Progenitor cell of endocrine pancreas (in vitro differentiated cells): ENCODE measurements at regions not wholly inside any gene's neighbourhood (a gene's known extent, or its start where the extent isn't known, plus 50 kb on each side); places are given as distances from the start of the nearest gene placed in this dataset.

Experiments used
- DNase-seq: peaks from one replicate; pipeline ENCODE4 v3.0.0; 2021; ENCODE audit warnings: low spot score; ENCODE audit not compliant: unreplicated experiment
- H3K27ac Mint-ChIP-seq: 2 replicates; pipeline ENCODE4 v1.8.0; 2021; ENCODE audit warnings: mild to moderate bottlenecking, moderate library complexity, mixed read lengths
- H3K27me3 Mint-ChIP-seq: 2 replicates; pipeline ENCODE4 v1.8.0; 2021; ENCODE audit warnings: mixed read lengths
- H3K36me3 Mint-ChIP-seq: 2 replicates; pipeline ENCODE4 v1.8.0; 2022; ENCODE audit warnings: mixed read lengths; ENCODE audit not compliant: insufficient read depth
- H3K4me1 Mint-ChIP-seq: 2 replicates; pipeline ENCODE4 v1.8.0; 2021; ENCODE audit warnings: low read depth, mixed read lengths
- H3K4me3 Mint-ChIP-seq: 2 replicates; pipeline ENCODE4 v1.8.0; 2021; ENCODE audit warnings: low read depth, mild to moderate bottlenecking, moderate library complexity, mixed read lengths
- H3K9me3 Mint-ChIP-seq: 2 replicates; pipeline ENCODE4 v1.8.0; 2021; ENCODE audit warnings: low read depth, mixed read lengths
- CTCF ChIP-seq: fragments of 200-600 bp; sonication (generic); IDR thresholded peaks from one replicate; pipeline ENCODE4 v1.5.0; 2021; ENCODE audit warnings: antibody characterized with exemption, mild to moderate bottlenecking; ENCODE audit not compliant: unreplicated experiment

- no peak for DNase-seq
- H3K4me1 Mint-ChIP-seq = no peaks in the 10 kb centered on the region
- no peak overlapping the region for H3K27ac Mint-ChIP-seq
- no peaks in the 10 kb centered on the region for H3K9me3 Mint-ChIP-seq
- TF ChIP-seq CTCF = no peak
- H3K36me3 Mint-ChIP-seq = no peaks in the 10 kb centered on the region
- H3K27me3 Mint-ChIP-seq = peaks cover 15% of the 10 kb centered on the region
- H3K4me3 Mint-ChIP-seq = no peak overlapping the region
These were observed 999.4 kb downstream of the UQCRFS1 start for GRCh38 chr19:28213470-28214082.

- Mint-ChIP-seq H3K9me3 (no peaks in the 10 kb centered on the region), H3K27ac (no peak overlapping the region), H3K4me1 (no peaks in the 10 kb centered on the region), H3K4me3 (no peak overlapping the region), H3K27me3 (peaks cover 5% of the 10 kb centered on the region), H3K36me3 (no peaks in the 10 kb centered on the region)
- DNase-seq = no peak
- TF ChIP-seq CTCF = no peak
These were observed 1002.1 kb downstream of the UQCRFS1 start for GRCh38 chr19:28210886-28211285.

- no peak for DNase-seq
- no peaks in the 10 kb centered on the region for H3K9me3 Mint-ChIP-seq
- no peak overlapping the region for H3K27ac Mint-ChIP-seq
- no peaks in the 10 kb centered on the region for H3K36me3 Mint-ChIP-seq
- no peak for TF ChIP-seq CTCF
- H3K27me3 Mint-ChIP-seq = peaks cover 5% of the 10 kb centered on the region
- H3K4me1 Mint-ChIP-seq = no peaks in the 10 kb centered on the region
- no peak overlapping the region for H3K4me3 Mint-ChIP-seq
These were observed 1004.2 kb downstream of the UQCRFS1 start for GRCh38 chr19:28208745-28209144.

- no peaks in the 10 kb centered on the region for H3K36me3 Mint-ChIP-seq
- no peak overlapping the region for H3K4me3 Mint-ChIP-seq
- H3K27me3 Mint-ChIP-seq = peaks cover 5% of the 10 kb centered on the region
- DNase-seq = no peak
- TF ChIP-seq CTCF = no peak
- no peaks in the 10 kb centered on the region for H3K4me1 Mint-ChIP-seq
- no peak overlapping the region for H3K27ac Mint-ChIP-seq
- H3K9me3 Mint-ChIP-seq = no peaks in the 10 kb centered on the region
These were observed 1005.7 kb downstream of the UQCRFS1 start for GRCh38 chr19:28207244-28207643.

- no peak for DNase-seq
- no peak for TF ChIP-seq CTCF
- no peak overlapping the region for H3K27ac Mint-ChIP-seq
- H3K36me3 Mint-ChIP-seq = no peaks in the 10 kb centered on the region
- H3K4me1 Mint-ChIP-seq = no peaks in the 10 kb centered on the region
- no peak overlapping the region for H3K4me3 Mint-ChIP-seq
- peaks cover 5% of the 10 kb centered on the region for H3K27me3 Mint-ChIP-seq
- no peaks in the 10 kb centered on the region for H3K9me3 Mint-ChIP-seq
These were observed 1011.4 kb downstream of the UQCRFS1 start for GRCh38 chr19:28201462-28201943.
